GM13977 (cell line): ENCODE measurements at regions not wholly inside any gene's neighbourhood (a gene's known extent, or its start where the extent isn't known, plus 50 kb on each side); places are given as distances from the start of the nearest gene placed in this dataset.

Experiments
- DNase-seq: peaks from one replicate; pipeline ENCODE4 v3.0.0; 2012; ENCODE audit warnings: low spot score
- in situ Hi-C: fragments of 300-500 bp; cut with MboI; formaldehyde crosslinking; loops from one replicate; pipeline ENCODE4 v1.12.0; 2022; ENCODE audit warnings: low sequenced_read_pairs, low pct_unique_long_range_greater_than_20kb, mixed read lengths, inconsistent platforms; ENCODE audit not compliant: unreplicated experiment
- TF ChIP-seq, protein P1 (sequence below): IDR thresholded peaks from 2 replicates; pipeline ENCODE4 v1.5.1; 2012; ENCODE audit warnings: mild to moderate bottlenecking, control low read depth; ENCODE audit not compliant: insufficient read depth; ENCODE audit errors: extremely low read depth, missing control alignments

DNA sequence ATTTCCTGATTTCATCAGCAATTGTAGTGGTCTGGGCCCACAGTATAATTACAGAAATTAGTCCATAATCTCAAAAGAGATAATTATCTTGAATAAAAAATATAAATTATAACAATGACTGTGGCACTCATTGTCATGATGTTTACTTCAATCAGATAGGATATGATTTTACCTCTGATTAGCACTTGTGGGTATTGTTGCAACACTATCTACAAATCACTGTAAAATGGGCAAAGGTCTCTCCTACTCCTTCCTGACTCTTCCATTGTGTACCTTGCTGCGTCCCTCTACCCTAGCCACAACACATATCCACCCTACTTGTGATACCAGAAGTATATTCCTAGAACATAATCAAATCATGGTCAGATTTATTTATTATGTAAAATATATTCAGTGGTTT, 200.9 kb upstream of the TRIB2 start:
- in situ Hi-C loops = no loop called here
- no peak for DNase-seq
- TF ChIP-seq, protein P1, sequence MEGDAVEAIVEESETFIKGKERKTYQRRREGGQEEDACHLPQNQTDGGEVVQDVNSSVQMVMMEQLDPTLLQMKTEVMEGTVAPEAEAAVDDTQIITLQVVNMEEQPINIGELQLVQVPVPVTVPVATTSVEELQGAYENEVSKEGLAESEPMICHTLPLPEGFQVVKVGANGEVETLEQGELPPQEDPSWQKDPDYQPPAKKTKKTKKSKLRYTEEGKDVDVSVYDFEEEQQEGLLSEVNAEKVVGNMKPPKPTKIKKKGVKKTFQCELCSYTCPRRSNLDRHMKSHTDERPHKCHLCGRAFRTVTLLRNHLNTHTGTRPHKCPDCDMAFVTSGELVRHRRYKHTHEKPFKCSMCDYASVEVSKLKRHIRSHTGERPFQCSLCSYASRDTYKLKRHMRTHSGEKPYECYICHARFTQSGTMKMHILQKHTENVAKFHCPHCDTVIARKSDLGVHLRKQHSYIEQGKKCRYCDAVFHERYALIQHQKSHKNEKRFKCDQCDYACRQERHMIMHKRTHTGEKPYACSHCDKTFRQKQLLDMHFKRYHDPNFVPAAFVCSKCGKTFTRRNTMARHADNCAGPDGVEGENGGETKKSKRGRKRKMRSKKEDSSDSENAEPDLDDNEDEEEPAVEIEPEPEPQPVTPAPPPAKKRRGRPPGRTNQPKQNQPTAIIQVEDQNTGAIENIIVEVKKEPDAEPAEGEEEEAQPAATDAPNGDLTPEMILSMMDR = no peak

DNA sequence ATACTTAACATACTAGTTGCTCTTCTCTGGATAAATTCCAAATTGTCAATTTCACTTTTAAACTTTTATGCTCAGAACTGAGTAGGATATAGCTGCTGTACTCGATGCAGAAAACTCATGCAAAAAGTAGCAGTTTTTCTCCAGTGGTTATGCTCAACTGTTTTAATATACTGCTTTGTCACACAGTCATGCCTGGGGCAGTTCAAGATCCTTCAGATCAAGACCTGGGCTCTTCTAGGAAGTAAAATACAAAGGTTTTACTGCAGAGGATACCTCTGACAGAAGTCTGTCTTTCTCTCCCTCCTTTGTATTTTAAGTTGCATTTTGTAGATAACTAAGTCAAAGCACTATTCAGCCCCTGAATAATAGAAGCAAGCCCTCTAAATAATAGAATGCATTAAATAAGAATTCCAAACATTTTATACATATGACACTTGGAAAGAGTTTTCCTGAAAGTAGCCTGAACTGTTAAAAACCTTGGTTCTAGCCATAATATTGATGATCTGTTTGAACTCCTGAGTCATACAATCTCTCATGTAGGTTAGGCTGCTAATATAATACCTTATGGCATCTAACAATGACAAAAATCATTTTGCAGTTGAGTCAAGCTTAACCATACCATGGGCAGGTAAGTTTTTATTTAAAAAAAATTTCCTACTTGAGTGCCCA, 183.3 kb upstream of the TRIB2 start:
- TF ChIP-seq, protein P1 = no peak
- in situ Hi-C loops = no loop called here
- no peak for DNase-seq

DNA sequence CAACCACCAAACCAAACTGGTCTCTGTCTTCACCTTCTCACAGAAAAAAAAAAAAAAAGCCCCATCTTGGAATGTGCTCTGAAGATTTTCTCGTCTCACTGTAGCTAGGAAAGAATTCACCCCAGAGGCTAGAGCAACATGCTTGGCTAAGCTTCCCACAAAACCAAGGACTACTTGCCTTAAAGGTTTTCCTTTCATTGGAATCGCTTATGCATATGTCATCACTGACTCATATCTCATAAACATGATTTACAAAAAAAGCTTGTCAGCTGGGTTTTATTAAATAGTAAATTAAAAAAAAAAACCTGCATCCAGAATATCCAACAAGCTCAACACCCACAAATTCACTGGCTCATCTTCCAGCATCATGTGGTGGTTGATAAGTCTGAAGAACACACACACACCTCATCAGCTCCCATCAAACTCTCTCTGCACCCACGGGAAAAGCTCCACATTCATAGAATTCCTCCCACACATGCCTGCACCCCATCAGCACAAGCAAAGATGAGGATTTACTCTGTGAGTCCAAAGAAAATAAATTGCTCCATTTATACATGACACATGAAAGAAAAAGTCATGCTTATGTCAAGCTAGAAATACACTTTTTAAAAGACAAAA, 182.0 kb upstream of the TRIB2 start:
- DNase-seq = no peak
- TF ChIP-seq, protein P1 = no peak
- in situ Hi-C loops = no loop called here

DNA sequence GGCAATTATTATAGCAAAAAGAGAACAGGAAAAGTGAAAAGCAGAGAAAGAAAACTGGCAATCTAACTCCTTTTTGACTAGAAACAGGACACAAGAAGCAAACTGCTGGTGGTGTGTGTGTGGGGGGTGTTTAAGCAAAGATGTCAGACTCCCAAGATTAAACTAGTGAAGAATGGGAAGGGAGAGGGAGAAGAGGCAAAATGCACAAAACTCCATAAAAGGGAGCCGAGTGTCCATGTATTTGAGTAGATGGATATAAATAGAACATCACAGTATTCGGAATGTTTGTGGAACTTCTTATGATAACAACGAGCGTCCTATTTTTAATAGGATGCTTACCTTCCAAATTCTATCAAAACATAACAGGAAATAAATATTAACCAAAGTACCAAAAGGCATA, 179.8 kb upstream of the TRIB2 start:
- in situ Hi-C loops = no loop called here
- TF ChIP-seq, protein P1 = no peak
- DNase-seq = no peak

DNA sequence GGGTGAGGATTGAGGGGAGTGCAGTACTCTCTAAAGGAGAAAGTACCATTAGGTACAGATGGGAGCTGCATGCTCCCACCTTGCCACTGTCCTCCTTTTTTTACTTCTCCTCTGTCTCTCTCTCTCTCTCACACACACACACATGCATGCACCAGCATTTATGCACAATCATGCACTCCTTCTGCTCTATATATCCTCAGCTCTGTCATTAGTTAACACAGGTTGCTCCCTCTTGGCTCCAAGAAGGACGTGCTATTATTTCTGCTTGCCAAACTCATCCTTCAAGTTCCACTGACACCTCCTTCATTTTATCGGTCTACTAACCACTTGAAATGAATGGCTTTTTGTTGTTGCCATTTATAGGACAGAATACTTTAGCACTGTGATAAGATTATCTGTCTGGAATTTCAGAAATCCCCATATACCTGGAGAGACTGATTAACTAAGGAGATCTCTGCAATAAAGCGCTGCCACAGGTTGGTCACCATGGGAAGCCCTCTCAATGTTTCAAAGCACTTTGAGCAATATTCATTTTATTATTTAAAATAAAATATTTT, 178.5 kb upstream of the TRIB2 start:
- TF ChIP-seq, protein P1 = no peak
- in situ Hi-C loops = no loop called here
- DNase-seq = no peak

DNA sequence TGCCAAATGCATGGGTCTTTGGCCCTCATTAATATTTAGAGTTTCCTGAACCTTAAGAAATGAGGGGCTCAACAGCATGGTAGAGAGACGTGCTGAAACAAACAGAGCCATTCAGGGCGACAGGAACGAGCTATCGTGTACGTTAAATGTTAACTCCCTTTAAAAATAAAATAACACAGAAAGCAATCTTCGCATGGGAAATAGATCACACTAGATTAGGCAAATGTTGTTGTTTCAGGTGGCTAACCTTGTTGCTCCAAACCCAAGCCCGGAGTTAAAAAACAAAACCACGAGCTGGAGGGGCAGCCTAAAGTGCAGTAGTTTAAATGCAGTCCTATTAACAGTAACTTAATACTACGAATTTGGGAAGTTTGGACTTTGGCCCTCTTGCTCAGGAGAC, 177.4 kb upstream of the TRIB2 start:
- in situ Hi-C loops = no loop called here
- TF ChIP-seq, protein P1 = no peak
- no peak for DNase-seq
